ENCODE measurements at regions not wholly inside any gene's neighbourhood (a gene's known extent, or its start where the extent isn't known, plus 50 kb on each side); places are given as distances from the start of the nearest gene placed in this dataset.

DNA sequence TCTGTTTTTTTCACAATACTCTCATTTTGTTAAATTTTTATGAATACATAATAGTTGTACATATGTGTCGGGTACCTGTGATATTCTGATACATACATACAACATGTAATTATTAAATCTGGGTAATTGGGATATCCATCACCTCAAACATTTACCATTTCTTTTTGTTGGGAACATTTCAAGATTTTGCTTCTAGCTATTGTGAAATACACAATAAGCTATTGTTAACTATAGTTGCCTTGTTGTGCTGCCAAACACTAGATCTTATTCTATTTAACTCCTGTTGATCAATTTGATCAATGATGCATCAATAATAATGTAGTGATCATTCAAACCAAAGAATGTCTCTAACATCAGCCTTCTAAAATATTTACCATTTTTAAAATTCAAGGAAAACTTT is 234.6 kb upstream of the NR5A2 start:
- TF ChIP-seq BACH2 (CRISPR knock-in tag; IDR thresholded peaks at IDR 0.05; ENCODE audit: borderline replicate concordance) (no peak), ZC3H10 (CRISPR knock-in tag; IDR thresholded peaks at IDR 0.05) (no peak), GLIS3 (CRISPR knock-in tag; IDR thresholded peaks at IDR 0.05) (no peak), ZNF8 (CRISPR knock-in tag; IDR thresholded peaks at IDR 0.05) (no peak)
- no peak for ATAC-seq

DNA sequence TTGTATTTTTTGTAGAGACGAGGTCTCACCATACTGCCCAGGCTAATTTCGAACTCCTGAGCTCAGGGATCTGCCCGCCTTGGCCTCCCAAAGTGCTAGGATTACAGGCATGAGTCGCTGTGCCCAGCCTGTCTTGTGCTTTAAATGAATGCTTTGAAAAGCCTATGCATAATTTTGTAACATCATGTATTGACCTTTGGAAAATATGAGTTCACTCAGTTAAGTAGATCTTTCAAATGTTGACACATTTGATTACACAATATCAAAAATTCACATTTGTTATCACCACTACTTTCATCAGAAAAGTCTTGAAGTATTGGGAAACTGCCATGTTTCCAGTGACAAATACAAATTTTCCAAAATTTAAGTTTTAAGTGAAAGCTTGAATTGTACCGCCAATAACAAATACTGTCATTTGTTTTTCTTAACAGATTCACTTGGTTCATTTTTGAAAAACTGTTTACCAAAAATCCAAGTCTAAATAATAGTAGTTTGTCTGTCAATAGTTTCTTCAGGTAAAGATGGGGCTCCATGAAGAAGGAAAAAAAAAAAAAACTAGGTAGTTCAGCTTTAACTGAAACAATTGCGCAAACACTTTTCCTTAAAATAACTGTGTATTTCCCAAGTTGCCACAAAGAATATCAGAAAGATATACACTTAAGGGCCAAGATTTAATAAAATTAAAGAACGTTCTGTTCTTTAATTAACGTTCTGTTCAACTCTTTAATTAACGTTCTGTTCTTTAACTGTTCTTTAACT is 233.2 kb upstream of the NR5A2 start:
- no peak for TF ChIP-seq ZFP30 (CRISPR knock-in tag; IDR thresholded peaks at IDR 0.05)
- no peak for TF ChIP-seq SNAI2 (CRISPR knock-in tag; IDR thresholded peaks at IDR 0.05)
- TF ChIP-seq ZNF70 (CRISPR knock-in tag; IDR thresholded peaks at IDR 0.05), result no peak
- TF ChIP-seq TOX (CRISPR knock-in tag; IDR thresholded peaks at IDR 0.05; ENCODE audit: borderline replicate concordance), result no peak
- TF ChIP-seq, protein P1, sequence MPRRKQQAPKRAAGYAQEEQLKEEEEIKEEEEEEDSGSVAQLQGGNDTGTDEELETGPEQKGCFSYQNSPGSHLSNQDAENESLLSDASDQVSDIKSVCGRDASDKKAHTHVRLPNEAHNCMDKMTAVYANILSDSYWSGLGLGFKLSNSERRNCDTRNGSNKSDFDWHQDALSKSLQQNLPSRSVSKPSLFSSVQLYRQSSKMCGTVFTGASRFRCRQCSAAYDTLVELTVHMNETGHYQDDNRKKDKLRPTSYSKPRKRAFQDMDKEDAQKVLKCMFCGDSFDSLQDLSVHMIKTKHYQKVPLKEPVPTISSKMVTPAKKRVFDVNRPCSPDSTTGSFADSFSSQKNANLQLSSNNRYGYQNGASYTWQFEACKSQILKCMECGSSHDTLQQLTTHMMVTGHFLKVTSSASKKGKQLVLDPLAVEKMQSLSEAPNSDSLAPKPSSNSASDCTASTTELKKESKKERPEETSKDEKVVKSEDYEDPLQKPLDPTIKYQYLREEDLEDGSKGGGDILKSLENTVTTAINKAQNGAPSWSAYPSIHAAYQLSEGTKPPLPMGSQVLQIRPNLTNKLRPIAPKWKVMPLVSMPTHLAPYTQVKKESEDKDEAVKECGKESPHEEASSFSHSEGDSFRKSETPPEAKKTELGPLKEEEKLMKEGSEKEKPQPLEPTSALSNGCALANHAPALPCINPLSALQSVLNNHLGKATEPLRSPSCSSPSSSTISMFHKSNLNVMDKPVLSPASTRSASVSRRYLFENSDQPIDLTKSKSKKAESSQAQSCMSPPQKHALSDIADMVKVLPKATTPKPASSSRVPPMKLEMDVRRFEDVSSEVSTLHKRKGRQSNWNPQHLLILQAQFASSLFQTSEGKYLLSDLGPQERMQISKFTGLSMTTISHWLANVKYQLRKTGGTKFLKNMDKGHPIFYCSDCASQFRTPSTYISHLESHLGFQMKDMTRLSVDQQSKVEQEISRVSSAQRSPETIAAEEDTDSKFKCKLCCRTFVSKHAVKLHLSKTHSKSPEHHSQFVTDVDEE (CRISPR knock-in tag; IDR thresholded peaks at IDR 0.05), result no peak
- TF ChIP-seq ARNTL (CRISPR knock-in tag; IDR thresholded peaks at IDR 0.05; ENCODE audit: borderline replicate concordance, low read depth), result no peak
- TF ChIP-seq ISL1 (CRISPR knock-in tag; IDR thresholded peaks at IDR 0.05), result no peak
- no peak for TF ChIP-seq BACH2 (CRISPR knock-in tag; IDR thresholded peaks at IDR 0.05; ENCODE audit: borderline replicate concordance)
- no peak for TF ChIP-seq ESRRG (CRISPR knock-in tag; IDR thresholded peaks at IDR 0.05)
- ATAC-seq, result no peak

DNA sequence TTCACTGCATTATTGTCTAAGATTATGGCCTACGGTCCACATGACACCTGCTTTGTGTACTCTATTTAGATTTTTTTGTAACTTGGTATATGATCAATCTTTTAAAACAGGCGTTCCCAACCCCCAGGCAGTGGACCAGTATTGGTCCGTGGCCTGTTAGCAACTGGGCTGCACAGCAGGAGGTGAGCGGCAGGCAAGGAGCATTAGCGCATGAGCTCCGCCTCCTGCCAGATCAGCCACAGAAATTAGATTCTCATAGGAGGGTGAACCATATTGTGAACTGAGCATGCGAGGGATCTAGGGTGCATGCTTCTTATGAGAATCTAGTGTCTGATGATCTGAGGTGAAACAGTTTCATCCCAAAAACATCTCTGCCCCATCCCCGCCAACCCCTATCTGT is 228.4 kb upstream of the NR5A2 start:
- ATAC-seq, result no peak
- TF ChIP-seq ISL1 (CRISPR knock-in tag; IDR thresholded peaks at IDR 0.05) (no peak), TCF4 (CRISPR knock-in tag; IDR thresholded peaks at IDR 0.05; ENCODE audit: borderline replicate concordance) (no peak), TOX (CRISPR knock-in tag; IDR thresholded peaks at IDR 0.05; ENCODE audit: borderline replicate concordance) (no peak), GLIS3 (CRISPR knock-in tag; IDR thresholded peaks at IDR 0.05) (no peak), CSDC2 (CRISPR knock-in tag; IDR thresholded peaks at IDR 0.05) (no peak), ESRRG (CRISPR knock-in tag; IDR thresholded peaks at IDR 0.05) (no peak), ZFP30 (CRISPR knock-in tag; IDR thresholded peaks at IDR 0.05) (no peak), ZC3H10 (CRISPR knock-in tag; IDR thresholded peaks at IDR 0.05) (no peak), BACH2 (CRISPR knock-in tag; IDR thresholded peaks at IDR 0.05; ENCODE audit: borderline replicate concordance) (no peak), ZFP3 (CRISPR knock-in tag; IDR thresholded peaks at IDR 0.05) (no peak), OSR1 (CRISPR knock-in tag; IDR thresholded peaks at IDR 0.05) (no peak), ARNTL (CRISPR knock-in tag; IDR thresholded peaks at IDR 0.05; ENCODE audit: borderline replicate concordance, low read depth) (no peak), ZNF565 (CRISPR knock-in tag; conservative IDR thresholded peaks at IDR 0.05; ENCODE audit: low read depth) (no peak), SNAI2 (CRISPR knock-in tag; IDR thresholded peaks at IDR 0.05) (no peak), PPARA (CRISPR knock-in tag; IDR thresholded peaks at IDR 0.05; ENCODE audit: borderline replicate concordance) (no peak)
- TF ChIP-seq, protein P2, sequence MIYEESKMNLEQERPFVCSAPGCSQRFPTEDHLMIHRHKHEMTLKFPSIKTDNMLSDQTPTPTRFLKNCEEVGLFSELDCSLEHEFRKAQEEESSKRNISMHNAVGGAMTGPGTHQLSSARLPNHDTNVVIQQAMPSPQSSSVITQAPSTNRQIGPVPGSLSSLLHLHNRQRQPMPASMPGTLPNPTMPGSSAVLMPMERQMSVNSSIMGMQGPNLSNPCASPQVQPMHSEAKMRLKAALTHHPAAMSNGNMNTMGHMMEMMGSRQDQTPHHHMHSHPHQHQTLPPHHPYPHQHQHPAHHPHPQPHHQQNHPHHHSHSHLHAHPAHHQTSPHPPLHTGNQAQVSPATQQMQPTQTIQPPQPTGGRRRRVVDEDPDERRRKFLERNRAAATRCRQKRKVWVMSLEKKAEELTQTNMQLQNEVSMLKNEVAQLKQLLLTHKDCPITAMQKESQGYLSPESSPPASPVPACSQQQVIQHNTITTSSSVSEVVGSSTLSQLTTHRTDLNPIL (CRISPR knock-in tag; IDR thresholded peaks at IDR 0.05; ENCODE audit: low read depth), result no peak
- TF ChIP-seq, protein P3, sequence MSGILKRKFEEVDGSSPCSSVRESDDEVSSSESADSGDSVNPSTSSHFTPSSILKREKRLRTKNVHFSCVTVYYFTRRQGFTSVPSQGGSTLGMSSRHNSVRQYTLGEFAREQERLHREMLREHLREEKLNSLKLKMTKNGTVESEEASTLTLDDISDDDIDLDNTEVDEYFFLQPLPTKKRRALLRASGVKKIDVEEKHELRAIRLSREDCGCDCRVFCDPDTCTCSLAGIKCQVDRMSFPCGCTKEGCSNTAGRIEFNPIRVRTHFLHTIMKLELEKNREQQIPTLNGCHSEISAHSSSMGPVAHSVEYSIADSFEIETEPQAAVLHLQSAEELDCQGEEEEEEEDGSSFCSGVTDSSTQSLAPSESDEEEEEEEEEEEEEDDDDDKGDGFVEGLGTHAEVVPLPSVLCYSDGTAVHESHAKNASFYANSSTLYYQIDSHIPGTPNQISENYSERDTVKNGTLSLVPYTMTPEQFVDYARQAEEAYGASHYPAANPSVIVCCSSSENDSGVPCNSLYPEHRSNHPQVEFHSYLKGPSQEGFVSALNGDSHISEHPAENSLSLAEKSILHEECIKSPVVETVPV (CRISPR knock-in tag; IDR thresholded peaks at IDR 0.05), result no peak
- TF ChIP-seq, protein P4, sequence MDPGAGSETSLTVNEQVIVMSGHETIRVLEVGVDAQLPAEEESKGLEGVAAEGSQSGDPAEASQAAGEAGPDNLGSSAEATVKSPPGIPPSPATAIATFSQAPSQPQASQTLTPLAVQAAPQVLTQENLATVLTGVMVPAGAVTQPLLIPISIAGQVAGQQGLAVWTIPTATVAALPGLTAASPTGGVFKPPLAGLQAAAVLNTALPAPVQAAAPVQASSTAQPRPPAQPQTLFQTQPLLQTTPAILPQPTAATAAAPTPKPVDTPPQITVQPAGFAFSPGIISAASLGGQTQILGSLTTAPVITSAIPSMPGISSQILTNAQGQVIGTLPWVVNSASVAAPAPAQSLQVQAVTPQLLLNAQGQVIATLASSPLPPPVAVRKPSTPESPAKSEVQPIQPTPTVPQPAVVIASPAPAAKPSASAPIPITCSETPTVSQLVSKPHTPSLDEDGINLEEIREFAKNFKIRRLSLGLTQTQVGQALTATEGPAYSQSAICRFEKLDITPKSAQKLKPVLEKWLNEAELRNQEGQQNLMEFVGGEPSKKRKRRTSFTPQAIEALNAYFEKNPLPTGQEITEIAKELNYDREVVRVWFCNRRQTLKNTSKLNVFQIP (CRISPR knock-in tag; IDR thresholded peaks at IDR 0.05; ENCODE audit: borderline replicate concordance, low read depth), result no peak
- TF ChIP-seq, protein P1 (CRISPR knock-in tag; IDR thresholded peaks at IDR 0.05), result no peak
- TF ChIP-seq, protein P5, sequence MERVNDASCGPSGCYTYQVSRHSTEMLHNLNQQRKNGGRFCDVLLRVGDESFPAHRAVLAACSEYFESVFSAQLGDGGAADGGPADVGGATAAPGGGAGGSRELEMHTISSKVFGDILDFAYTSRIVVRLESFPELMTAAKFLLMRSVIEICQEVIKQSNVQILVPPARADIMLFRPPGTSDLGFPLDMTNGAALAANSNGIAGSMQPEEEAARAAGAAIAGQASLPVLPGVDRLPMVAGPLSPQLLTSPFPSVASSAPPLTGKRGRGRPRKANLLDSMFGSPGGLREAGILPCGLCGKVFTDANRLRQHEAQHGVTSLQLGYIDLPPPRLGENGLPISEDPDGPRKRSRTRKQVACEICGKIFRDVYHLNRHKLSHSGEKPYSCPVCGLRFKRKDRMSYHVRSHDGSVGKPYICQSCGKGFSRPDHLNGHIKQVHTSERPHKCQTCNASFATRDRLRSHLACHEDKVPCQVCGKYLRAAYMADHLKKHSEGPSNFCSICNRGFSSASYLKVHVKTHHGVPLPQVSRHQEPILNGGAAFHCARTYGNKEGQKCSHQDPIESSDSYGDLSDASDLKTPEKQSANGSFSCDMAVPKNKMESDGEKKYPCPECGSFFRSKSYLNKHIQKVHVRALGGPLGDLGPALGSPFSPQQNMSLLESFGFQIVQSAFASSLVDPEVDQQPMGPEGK (CRISPR knock-in tag; IDR thresholded peaks at IDR 0.05; ENCODE audit: borderline replicate concordance), result no peak
